ENCODE measurements at regions not wholly inside any gene's neighbourhood (a gene's known extent, or its start where the extent isn't known, plus 50 kb on each side); places are given as distances from the start of the nearest gene placed in this dataset.

GRCh38 chr7:121447243-121447910, 51.3 kb upstream of the FAM3C start:
- DNase-seq, result no peak

GRCh38 chr7:121446526-121446925, 50.4 kb upstream of the FAM3C start:
- DNase-seq, result no peak

All from activated effector memory CD4-positive, alpha-beta T cell treated with Interleukin-2 at 50 U/mL for 16 hours (primary cell).